ENCODE measurements at regions not wholly inside any gene's neighbourhood (a gene's known extent, or its start where the extent isn't known, plus 50 kb on each side); places are given as distances from the start of the nearest gene placed in this dataset.

GRCh38 chr16:11459722-11460121 lies 114.5 kb downstream of the RMI2 start:
- H3K36me3 Mint-ChIP-seq (ENCODE audit: low read depth, unreplicated experiment), result no peaks in the 10 kb centered on the region
- H3K4me1 Mint-ChIP-seq (ENCODE audit: unreplicated experiment), result no peaks in the 10 kb centered on the region
- no peak overlapping the region for H3K4me3 Mint-ChIP-seq (ENCODE audit: unreplicated experiment)
- no peaks in the 10 kb centered on the region for H3K27me3 Mint-ChIP-seq (ENCODE audit: unreplicated experiment)
- DNase-seq (ENCODE audit: low spot score), result no peak
- no peaks in the 10 kb centered on the region for H3K9me3 Mint-ChIP-seq (ENCODE audit: unreplicated experiment)
- no peak overlapping the region for H3K27ac Mint-ChIP-seq (ENCODE audit: unreplicated experiment)
- TF ChIP-seq CTCF (IDR thresholded peaks at IDR 0.05; ENCODE audit: unreplicated experiment), result no peak

- DNase-seq (ENCODE audit: low spot score), result no peak
- H3K4me1 Mint-ChIP-seq (ENCODE audit: unreplicated experiment), result no peaks in the 10 kb centered on the region
- H3K36me3 Mint-ChIP-seq (ENCODE audit: low read depth, unreplicated experiment), result no peaks in the 10 kb centered on the region
- peaks cover 2% of the 10 kb centered on the region for H3K27me3 Mint-ChIP-seq (ENCODE audit: unreplicated experiment)
- H3K9me3 Mint-ChIP-seq (ENCODE audit: unreplicated experiment), result no peaks in the 10 kb centered on the region
- no peak for TF ChIP-seq CTCF (IDR thresholded peaks at IDR 0.05; ENCODE audit: unreplicated experiment)
- H3K4me3 Mint-ChIP-seq (ENCODE audit: unreplicated experiment), result no peak overlapping the region
- no peak overlapping the region for H3K27ac Mint-ChIP-seq (ENCODE audit: unreplicated experiment)
Observed at GRCh38 chr16:11460820-11461594, 115.7 kb downstream of the RMI2 start.

- DNase-seq (ENCODE audit: low spot score), result no peak
- TF ChIP-seq CTCF (IDR thresholded peaks at IDR 0.05; ENCODE audit: unreplicated experiment), result no peak
- H3K36me3 Mint-ChIP-seq (ENCODE audit: low read depth, unreplicated experiment), result no peaks in the 10 kb centered on the region
- H3K27ac Mint-ChIP-seq (ENCODE audit: unreplicated experiment), result no peak overlapping the region
- no peaks in the 10 kb centered on the region for H3K9me3 Mint-ChIP-seq (ENCODE audit: unreplicated experiment)
- H3K4me3 Mint-ChIP-seq (ENCODE audit: unreplicated experiment), result no peak overlapping the region
- H3K27me3 Mint-ChIP-seq (ENCODE audit: unreplicated experiment), result peaks cover 2% of the 10 kb centered on the region
- no peaks in the 10 kb centered on the region for H3K4me1 Mint-ChIP-seq (ENCODE audit: unreplicated experiment)
Observed at GRCh38 chr16:11461595-11461990, 116.3 kb downstream of the RMI2 start.

GRCh38 chr16:11462036-11462435 lies 116.8 kb downstream of the RMI2 start:
- DNase-seq (ENCODE audit: low spot score), result no peak
- TF ChIP-seq CTCF (IDR thresholded peaks at IDR 0.05; ENCODE audit: unreplicated experiment), result no peak
- Mint-ChIP-seq H3K36me3 (ENCODE audit: low read depth, unreplicated experiment) (no peaks in the 10 kb centered on the region), H3K27me3 (ENCODE audit: unreplicated experiment) (peaks cover 2% of the 10 kb centered on the region), H3K4me3 (ENCODE audit: unreplicated experiment) (no peak overlapping the region), H3K27ac (ENCODE audit: unreplicated experiment) (no peak overlapping the region), H3K9me3 (ENCODE audit: unreplicated experiment) (no peaks in the 10 kb centered on the region), H3K4me1 (ENCODE audit: unreplicated experiment) (no peaks in the 10 kb centered on the region)

GRCh38 chr16:11462861-11463260 lies 117.6 kb downstream of the RMI2 start:
- no peak overlapping the region for H3K4me3 Mint-ChIP-seq (ENCODE audit: unreplicated experiment)
- peaks cover 2% of the 10 kb centered on the region for H3K27me3 Mint-ChIP-seq (ENCODE audit: unreplicated experiment)
- no peak for TF ChIP-seq CTCF (IDR thresholded peaks at IDR 0.05; ENCODE audit: unreplicated experiment)
- H3K36me3 Mint-ChIP-seq (ENCODE audit: low read depth, unreplicated experiment), result no peaks in the 10 kb centered on the region
- no peak for DNase-seq (ENCODE audit: low spot score)
- H3K27ac Mint-ChIP-seq (ENCODE audit: unreplicated experiment), result no peak overlapping the region
- no peaks in the 10 kb centered on the region for H3K9me3 Mint-ChIP-seq (ENCODE audit: unreplicated experiment)
- no peaks in the 10 kb centered on the region for H3K4me1 Mint-ChIP-seq (ENCODE audit: unreplicated experiment)
